Activated CD8-positive, alpha-beta memory T cell treated with anti-CD3 and anti-CD28 coated beads for 36 hours (primary cell): ENCODE measurements at regions not wholly inside any gene's neighbourhood (a gene's known extent, or its start where the extent isn't known, plus 50 kb on each side); places are given as distances from the start of the nearest gene placed in this dataset.

Source experiments
- CTCF ChIA-PET: fragments of 350-600 bp; sonication (Branson Sonifier 250); formaldehyde crosslinking; loops from one replicate; lab custom pipeline; 2021; ENCODE audit warnings: antibody characterized with exemption; lab: Charles Lee
- POLR2A ChIA-PET: fragments of 350-600 bp; sonication (Branson Sonifier 250); formaldehyde crosslinking; loops from one replicate; lab custom pipeline; 2021; ENCODE audit warnings: antibody characterized with exemption; lab: Charles Lee

- POLR2A ChIA-PET = no interaction called here
- CTCF ChIA-PET = no interaction called here
These were observed 187.2 kb upstream of the MYL2 start for GRCh38 chr12:111107392-111108178.

DNA sequence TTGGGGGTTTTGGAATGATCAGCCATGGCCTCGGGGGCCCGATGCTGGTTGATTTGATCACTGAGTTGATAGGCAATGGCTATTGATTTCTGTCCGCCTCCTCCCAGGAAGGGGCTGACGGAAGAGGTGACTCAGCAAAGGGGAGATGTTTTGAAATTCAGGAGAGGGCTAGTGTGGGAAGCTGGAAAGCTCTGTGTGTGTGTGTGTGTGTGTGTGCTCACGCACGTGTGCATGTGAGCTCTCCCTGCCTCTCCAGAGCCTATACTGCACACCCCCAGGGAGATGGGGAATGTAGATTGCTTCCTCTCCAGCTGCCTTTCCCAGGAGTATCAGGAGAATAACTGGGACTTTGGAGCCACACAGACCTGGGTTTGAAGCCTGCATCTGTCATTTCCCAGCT lies 184.9 kb upstream of the MYL2 start:
- ChIA-PET CTCF (interaction anchor here (0.6 kb wide), 1 partner anchor 208 kb away, joined by 4 read pairs; no protein-coding TSS in a partner anchor), POLR2A (interaction anchor here (0.6 kb wide), 1 partner anchor 615 kb away, joined by 4 read pairs; no protein-coding TSS in a partner anchor)

DNA sequence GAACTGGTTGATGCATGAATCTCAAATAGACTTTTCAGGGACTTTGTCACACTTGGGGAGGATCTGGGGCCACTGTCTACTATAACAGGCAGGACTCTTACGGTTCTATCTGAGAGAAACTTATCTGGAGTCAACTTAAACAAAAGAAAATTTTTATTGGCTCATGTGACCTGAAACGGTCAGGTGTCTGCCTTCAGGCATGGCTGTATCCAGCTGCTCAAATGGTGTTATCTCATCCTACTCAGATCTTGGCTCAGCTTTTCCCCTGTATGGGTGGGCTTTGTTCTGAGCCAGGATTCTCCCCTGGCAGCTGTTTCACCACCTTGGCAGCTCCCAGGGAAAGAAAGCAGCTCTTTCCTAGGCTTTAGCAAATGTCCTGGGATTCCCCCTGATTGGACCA lies 183.2 kb upstream of the MYL2 start:
- POLR2A ChIA-PET = no interaction called here
- CTCF ChIA-PET = no interaction called here

- POLR2A ChIA-PET = no interaction called here
- CTCF ChIA-PET = interaction anchor here (1.2 to 1.5 kb wide), 2 partner anchors 10 to 12 kb away, joined by 3 read pairs; no protein-coding TSS in a partner anchor
These were observed 181.8 kb upstream of the MYL2 start for GRCh38 chr12:111102102-111102739.

DNA sequence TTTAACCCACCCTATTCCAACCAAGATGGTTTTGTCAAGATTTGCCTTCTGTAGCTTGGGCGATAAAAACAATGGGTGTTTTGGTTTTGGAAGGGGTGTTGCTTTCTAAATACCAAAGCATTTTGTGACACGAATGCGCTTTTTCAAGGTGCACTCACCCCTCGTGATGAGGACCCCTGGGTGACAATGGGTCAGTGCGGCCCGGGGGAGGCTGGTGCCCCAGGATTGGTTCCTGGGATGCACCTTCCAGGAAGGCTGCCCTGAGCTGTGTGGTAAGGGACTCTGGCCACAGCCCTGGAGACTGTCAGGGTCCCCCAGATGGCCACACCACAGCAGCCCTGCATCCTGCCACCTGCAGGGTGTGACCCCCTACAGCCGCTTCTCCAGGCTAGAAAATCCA lies 180.6 kb upstream of the MYL2 start:
- CTCF ChIA-PET = interaction anchor here (1.2 kb wide), 1 partner anchor 13 kb away, joined by 3 read pairs; no protein-coding TSS in a partner anchor
- POLR2A ChIA-PET = no interaction called here

DNA sequence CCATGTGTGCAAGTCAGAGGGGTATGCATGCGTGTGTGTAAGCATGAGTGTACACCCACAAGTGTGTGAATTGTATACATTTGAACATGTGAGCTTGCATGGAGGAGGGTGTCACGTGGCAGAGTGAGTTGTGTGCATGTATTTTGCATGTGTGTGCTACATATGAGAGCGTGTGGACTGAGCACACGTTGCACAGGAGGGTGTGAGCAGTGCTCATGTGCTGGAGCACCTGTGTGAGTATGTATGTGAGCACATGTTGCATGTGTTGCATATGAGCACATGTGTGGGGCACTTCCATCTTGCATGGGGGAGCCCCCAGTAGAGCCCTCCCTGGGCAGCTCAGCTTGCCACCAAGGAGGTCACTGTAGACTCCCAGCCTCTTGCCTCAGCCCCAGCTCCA lies 180.2 kb upstream of the MYL2 start:
- ChIA-PET POLR2A (no interaction called here), CTCF (interaction anchor here (1.2 kb wide), 1 partner anchor 13 kb away, joined by 3 read pairs; no protein-coding TSS in a partner anchor)

DNA sequence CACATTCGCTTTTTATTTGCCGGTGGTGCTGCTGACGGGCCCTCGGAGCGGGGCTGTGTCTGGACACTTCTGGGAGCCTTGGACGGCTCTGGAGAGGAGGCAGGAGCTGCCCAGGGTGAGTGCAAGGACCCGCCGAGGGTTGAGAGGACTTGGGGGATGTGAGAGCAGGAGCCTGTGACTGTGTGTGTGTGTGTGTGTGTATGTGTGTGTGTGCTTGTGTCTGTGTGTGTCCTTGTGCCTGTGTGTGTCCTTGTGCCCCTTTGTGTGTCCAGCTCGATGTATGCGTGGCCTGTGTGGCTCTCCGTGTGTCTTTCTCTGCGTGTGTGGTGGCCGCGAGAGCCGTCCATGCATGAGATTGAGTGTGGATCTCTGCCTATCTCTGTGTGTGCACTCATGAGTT lies 179.6 kb upstream of the MYL2 start:
- ChIA-PET POLR2A (no interaction called here), CTCF (no interaction called here)

DNA sequence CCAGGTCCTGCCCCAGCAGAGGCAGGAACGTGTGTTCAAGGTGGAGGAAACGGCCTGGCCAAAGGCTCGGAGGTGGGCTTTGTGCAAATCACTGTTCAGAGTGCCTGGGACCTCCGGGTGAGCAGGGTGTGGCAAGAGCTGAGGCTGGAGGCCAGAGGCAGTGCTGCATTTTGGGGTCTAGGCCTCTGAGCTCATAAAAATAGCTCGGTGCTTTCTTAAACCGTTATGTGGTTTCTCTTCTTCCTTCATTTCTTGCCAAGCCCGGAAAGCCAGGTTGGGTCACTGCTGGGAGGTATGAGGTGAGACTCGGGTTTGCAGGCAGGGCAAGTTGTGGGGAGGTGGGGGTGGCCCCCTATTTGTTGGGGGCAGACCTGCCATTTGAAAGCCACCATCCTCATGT lies 178.8 kb upstream of the MYL2 start:
- ChIA-PET POLR2A (no interaction called here), CTCF (no interaction called here)

GRCh38 chr12:111094157-111095010 lies 174.0 kb upstream of the MYL2 start:
- CTCF ChIA-PET = interaction anchor here (0.6 kb wide), 1 partner anchor 238 kb away, joined by 5 read pairs; no protein-coding TSS in a partner anchor
- POLR2A ChIA-PET = no interaction called here

- POLR2A ChIA-PET = no interaction called here
- CTCF ChIA-PET = interaction anchor here (0.6 kb wide), 1 partner anchor 239 kb away, joined by 5 read pairs; no protein-coding TSS in a partner anchor
These were observed 173.2 kb upstream of the MYL2 start for GRCh38 chr12:111093428-111094142.

- CTCF ChIA-PET = no interaction called here
- POLR2A ChIA-PET = no interaction called here
These were observed 170.7 kb upstream of the MYL2 start for GRCh38 chr12:111091051-111091450.

- CTCF ChIA-PET = no interaction called here
- POLR2A ChIA-PET = no interaction called here
These were observed 169.2 kb upstream of the MYL2 start for GRCh38 chr12:111089616-111090015.

- ChIA-PET POLR2A (no interaction called here), CTCF (no interaction called here)
These were observed 168.0 kb upstream of the MYL2 start for GRCh38 chr12:111088409-111088808.

DNA sequence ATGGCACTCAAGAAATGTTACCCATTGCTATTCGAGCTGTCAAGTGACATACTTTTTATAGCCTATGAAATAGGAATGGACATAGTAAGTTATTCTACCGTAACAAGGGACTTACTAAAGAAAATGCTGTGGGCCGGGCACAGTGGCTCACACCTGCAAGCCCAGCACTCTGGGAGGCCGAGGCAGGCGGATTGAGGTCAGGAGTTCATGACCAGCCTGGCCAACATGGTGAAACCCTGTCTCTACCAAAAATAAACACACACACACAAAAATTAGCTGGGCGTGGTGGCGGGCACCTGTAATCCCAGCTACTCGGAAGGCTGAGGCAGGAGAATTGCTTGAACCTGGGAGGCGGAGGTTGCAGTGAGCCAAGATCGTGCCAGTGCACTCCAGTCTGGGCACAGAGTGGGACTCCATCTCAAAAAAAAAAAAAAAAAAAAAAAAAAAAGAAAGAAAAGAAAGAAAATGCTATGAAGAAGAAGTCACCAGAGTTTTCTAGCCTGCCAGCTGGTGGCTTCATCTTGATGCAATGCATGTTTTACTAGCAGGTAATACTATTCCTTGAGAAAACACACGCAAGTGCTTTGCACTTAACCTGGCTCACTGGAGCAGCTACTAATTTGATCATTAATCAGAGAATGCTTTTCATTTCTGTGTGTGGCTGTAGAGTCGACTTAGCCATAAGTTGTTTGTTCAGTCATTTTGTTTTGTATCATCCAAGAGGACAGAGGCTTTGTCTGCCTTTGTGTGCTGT lies 166.7 kb upstream of the MYL2 start:
- ChIA-PET POLR2A (no interaction called here), CTCF (no interaction called here)

DNA sequence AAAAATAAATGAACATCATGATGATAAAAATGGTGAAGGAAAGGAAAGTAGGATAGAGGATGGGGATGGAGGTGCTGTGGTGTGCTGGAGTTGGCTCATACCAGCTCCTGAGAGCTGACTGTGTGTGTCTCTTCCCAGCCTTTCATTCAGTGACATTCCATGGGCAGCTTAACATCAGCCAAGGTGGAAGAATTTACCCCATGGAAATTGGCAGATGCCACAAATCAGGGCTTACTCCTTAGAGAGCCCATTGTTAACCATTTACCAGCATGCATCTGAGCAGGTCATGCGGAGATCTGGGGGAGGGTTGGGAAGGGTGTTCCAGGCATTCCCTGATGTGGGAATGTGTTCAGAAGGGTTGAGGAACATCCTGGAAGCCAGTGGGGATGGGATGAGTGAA lies 164.7 kb upstream of the MYL2 start:
- ChIA-PET POLR2A (no interaction called here), CTCF (no interaction called here)

- CTCF ChIA-PET = no interaction called here
- POLR2A ChIA-PET = no interaction called here
These were observed 164.2 kb upstream of the MYL2 start for GRCh38 chr12:111084605-111085004.

DNA sequence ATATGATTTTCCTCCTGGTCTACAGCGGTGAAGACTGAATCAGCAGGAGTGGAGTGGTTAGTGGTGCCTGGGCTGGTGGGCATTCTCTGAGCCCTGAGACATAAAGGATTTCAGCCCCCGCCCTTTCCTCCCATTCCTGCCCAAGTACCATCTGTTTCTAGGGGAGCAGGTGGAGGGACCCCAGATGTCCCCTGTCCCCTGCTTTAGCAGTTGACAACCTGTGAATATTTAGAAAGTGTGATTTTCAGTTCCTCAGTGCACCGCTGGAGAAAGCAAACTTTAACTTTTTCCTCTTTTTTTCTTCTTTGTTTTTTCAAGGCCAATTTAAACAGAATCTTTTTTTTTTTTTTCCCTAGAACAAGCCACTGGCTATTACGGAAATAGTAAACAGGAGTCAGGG lies 163.8 kb upstream of the MYL2 start:
- POLR2A ChIA-PET = no interaction called here
- CTCF ChIA-PET = no interaction called here

DNA sequence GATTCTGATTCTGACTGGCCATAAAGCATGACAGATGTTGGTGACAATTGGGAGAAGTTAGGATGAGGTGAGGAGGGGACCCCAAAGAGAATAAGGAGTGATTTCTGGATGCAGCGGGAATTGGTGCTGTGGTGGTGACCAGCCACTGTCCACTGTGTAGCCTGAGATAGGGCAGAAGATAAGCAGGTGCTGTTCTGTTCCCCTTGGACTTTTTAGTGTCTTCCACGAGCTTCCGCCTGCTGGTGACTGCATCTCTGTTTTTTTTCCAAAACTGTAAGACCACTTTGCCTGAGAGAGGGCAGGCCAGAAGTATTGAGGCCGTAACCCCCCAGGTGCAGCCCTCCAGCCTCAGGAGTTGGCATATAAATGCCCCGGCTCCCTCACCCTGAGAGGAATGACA lies 161.2 kb upstream of the MYL2 start:
- POLR2A ChIA-PET = no interaction called here
- CTCF ChIA-PET = no interaction called here

GRCh38 chr12:111078731-111079130 lies 158.4 kb upstream of the MYL2 start:
- ChIA-PET POLR2A (no interaction called here), CTCF (no interaction called here)
